OCI-LY1 (cell line): ENCODE measurements at regions not wholly inside any gene's neighbourhood (a gene's known extent, or its start where the extent isn't known, plus 50 kb on each side); places are given as distances from the start of the nearest gene placed in this dataset.

Source experiments
- H2AFZ ChIP-seq: fragments of 200-600 bp; sonication (generic), shearing (Covaris generic); 2 replicates; pipeline ENCODE4 v1.6.0; 2014; ENCODE audit warnings: antibody characterized with exemption, mild to moderate bottlenecking, low read length
- H3F3A ChIP-seq: fragments of 200-600 bp; sonication (generic), shearing (Covaris generic); 2 replicates; pipeline ENCODE4 v1.6.0; 2014; ENCODE audit warnings: mild to moderate bottlenecking, antibody characterized with exemption, low read length, moderate library complexity; ENCODE audit not compliant: insufficient read depth
- H3K27ac ChIP-seq: fragments of 200-600 bp; sonication (generic); 2 replicates; pipeline ENCODE4 v1.5.1; 2014; ENCODE audit warnings: low read length, mixed run types, mild to moderate bottlenecking, low read depth; ENCODE audit not compliant: poor library complexity, severe bottlenecking
- H3K27me3 ChIP-seq: fragments of 200-600 bp; sonication (generic); 2 replicates; pipeline ENCODE4 v1.6.0; 2014; ENCODE audit warnings: antibody characterized with exemption, mild to moderate bottlenecking, low read length, moderate library complexity; ENCODE audit not compliant: insufficient read depth
- H3K36me3 ChIP-seq: fragments of 200-600 bp; sonication (generic); 2 replicates; pipeline ENCODE4 v1.6.1; 2014; ENCODE audit warnings: mild to moderate bottlenecking, antibody characterized with exemption, low read length, moderate library complexity, mixed read lengths; ENCODE audit not compliant: insufficient read depth
- H3K4me1 ChIP-seq: fragments of 200-600 bp; sonication (generic); 2 replicates; pipeline ENCODE4 v1.5.1; 2014; ENCODE audit warnings: mild to moderate bottlenecking, low read length, moderate library complexity; ENCODE audit not compliant: insufficient read depth, severe bottlenecking
- H3K4me2 ChIP-seq: fragments of 200-600 bp; sonication (generic), shearing (Covaris generic); 2 replicates; pipeline ENCODE4 v1.6.1; 2014; ENCODE audit warnings: low read length
- H3K4me3 ChIP-seq: fragments of 200-600 bp; sonication (generic); 2 replicates; pipeline ENCODE4 v1.5.1; 2014; ENCODE audit warnings: low read length, low read depth, mild to moderate bottlenecking, mixed read lengths; ENCODE audit not compliant: poor library complexity, severe bottlenecking
- H3K79me2 ChIP-seq: fragments of 200-600 bp; shearing (Covaris generic); 2 replicates; pipeline ENCODE4 v1.6.1; 2016; ENCODE audit warnings: mixed run types, low read length, mixed read lengths; ENCODE audit not compliant: insufficient read depth
- H3K9ac ChIP-seq: fragments of 200-600 bp; sonication (generic), shearing (Covaris generic); 2 replicates; pipeline ENCODE4 v1.6.1; 2014; ENCODE audit warnings: mild to moderate bottlenecking, low read length, mixed read lengths
- H3K9me2 ChIP-seq: fragments of 200-600 bp; sonication (generic), shearing (Covaris generic); 2 replicates; pipeline ENCODE4 v1.6.1; 2014; ENCODE audit warnings: low read depth, mild to moderate bottlenecking, low read length, mixed read lengths
- H3K9me3 ChIP-seq: fragments of 200-600 bp; shearing (Covaris generic); 2 replicates; pipeline ENCODE4 v1.6.1; 2014; ENCODE audit warnings: low read length, mixed read lengths
- H4K20me1 ChIP-seq: fragments of 200-600 bp; sonication (generic), shearing (Covaris generic); 2 replicates; pipeline ENCODE4 v1.6.0; 2016; ENCODE audit warnings: mild to moderate bottlenecking, low read length; ENCODE audit not compliant: insufficient read depth
- CTCF ChIP-seq: fragments of 200-600 bp; sonication (generic), shearing (Covaris generic); IDR thresholded peaks from 2 replicates; pipeline ENCODE4 v1.5.1; 2017; ENCODE audit warnings: mild to moderate bottlenecking, antibody characterized with exemption, low read length, moderate library complexity, mixed read lengths
- EZH2 ChIP-seq: fragments of 200-600 bp; sonication (generic), shearing (Covaris generic); IDR thresholded peaks from 2 replicates; pipeline ENCODE4 v1.8.0; 2017; ENCODE audit warnings: borderline replicate concordance, mixed run types, mild to moderate bottlenecking, antibody characterized with exemption, low read length, moderate library complexity, mixed read lengths

DNA sequence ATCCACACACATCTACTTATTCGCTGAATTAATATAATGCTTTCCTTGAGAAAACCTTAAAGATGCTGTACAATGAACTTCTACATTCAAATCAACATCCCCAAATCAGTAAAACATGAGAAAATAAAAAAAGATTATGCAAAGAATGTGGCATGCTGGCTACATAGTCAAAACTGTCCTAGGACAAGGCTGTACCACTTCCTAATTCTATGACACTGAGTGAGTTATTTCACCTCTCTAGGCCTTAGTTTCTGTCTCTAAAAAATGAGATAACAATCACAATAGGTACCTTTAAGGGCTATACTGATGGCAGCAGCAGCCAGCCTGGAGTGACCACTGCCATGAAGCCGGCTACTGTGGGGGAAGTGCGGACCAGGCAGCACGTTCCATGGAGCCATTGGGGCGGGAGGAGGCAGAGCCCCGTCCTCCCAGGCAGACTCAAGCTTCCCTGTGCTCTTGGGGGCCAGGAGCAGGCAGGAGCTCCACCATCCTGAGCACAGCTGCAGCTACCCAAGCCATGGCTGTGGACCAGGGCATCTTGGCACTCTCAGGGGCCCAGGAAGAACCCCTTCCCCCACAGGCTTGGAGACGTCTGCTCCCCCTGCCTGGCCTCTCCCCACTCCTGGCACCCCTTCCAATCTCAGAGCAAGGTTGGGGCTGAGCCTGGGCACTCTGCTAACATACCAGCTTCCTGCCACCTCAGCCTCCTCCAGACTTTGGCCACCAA is 110.2 kb downstream of the ELAPOR2 start:
- Histone ChIP-seq H2AFZ (no peak overlapping the region), H3K9ac (no peak overlapping the region), H3K4me1 (peaks cover 23% of the 10 kb centered on the region)

DNA sequence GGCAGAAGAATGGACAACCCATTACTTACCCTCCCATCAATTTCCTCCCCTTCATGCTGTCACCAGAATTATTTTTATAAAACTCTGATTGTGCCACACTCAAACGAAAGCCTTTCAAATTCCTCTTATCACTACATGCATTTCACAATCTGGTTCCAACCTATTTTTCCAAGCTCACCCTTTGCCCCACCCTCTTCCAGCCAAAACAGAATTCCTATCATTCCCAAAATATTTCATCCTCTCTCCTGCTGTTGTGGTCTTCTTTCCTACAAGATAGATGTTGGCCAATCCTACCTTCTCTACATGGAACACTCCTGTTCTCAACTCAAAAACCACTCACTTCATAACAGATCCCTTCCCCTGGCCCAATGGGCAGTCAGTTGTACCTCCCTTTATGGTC is 111.5 kb downstream of the ELAPOR2 start:
- H3K27me3 ChIP-seq, result no peaks in the 10 kb centered on the region
- no peaks in the 10 kb centered on the region for H3K9me3 ChIP-seq
- peaks cover 23% of the 10 kb centered on the region for H3K4me1 ChIP-seq
- no peaks in the 10 kb centered on the region for H3F3A ChIP-seq
- H2AFZ ChIP-seq, result no peak overlapping the region
- TF ChIP-seq CTCF (no peak), EZH2 (no peak)
- no peaks in the 10 kb centered on the region for H3K79me2 ChIP-seq
- H3K36me3 ChIP-seq, result no peaks in the 10 kb centered on the region
- no peak overlapping the region for H3K27ac ChIP-seq
- no peak overlapping the region for H3K9ac ChIP-seq
- no peak overlapping the region for H3K4me2 ChIP-seq
- no peaks in the 10 kb centered on the region for H4K20me1 ChIP-seq
- no peak overlapping the region for H3K4me3 ChIP-seq
- H3K9me2 ChIP-seq, result no peaks in the 10 kb centered on the region

More for the DNA sequence above, 110.2 kb downstream of the ELAPOR2 start:
- Histone ChIP-seq H3K27ac (peak overlapping the region; percentile 50), H3K4me3 (no peak overlapping the region), H3K9me2 (no peaks in the 10 kb centered on the region), H3K36me3 (no peaks in the 10 kb centered on the region), H3K9me3 (no peaks in the 10 kb centered on the region), H4K20me1 (no peaks in the 10 kb centered on the region), H3K27me3 (no peaks in the 10 kb centered on the region), H3K4me2 (peak overlapping the region; percentile 10; the same call in 1 of the 2 replicates), H3K79me2 (no peaks in the 10 kb centered on the region), H3F3A (no peaks in the 10 kb centered on the region)
- TF ChIP-seq EZH2 (no peak), CTCF (no peak)

DNA sequence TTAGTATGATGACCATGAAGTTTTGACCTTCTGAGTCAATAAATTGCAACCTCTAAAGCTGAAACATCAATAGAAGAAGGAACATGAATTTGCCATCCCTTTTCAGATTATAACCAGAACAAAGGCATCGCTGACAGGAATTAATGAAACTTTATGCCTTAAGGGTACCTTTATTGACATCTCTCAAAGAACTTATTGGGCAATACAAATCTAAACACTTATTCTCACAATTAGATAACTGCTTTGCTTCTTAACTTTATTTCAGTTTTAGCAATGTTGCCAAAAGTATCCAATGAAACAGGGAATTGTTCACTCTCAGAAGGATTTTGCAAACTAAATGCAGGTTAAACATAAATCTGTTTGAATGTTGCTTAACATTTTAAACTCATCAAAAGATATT is 116.0 kb downstream of the ELAPOR2 start:
- H3K4me3 ChIP-seq, result no peak overlapping the region
- no peak overlapping the region for H2AFZ ChIP-seq
- H3K27ac ChIP-seq, result no peak overlapping the region
- H3K9me2 ChIP-seq, result no peaks in the 10 kb centered on the region
- TF ChIP-seq CTCF (no peak), EZH2 (no peak)
- H3K36me3 ChIP-seq, result no peaks in the 10 kb centered on the region
- H3K79me2 ChIP-seq, result no peaks in the 10 kb centered on the region
- no peaks in the 10 kb centered on the region for H3K9me3 ChIP-seq
- no peaks in the 10 kb centered on the region for H3K27me3 ChIP-seq
- no peaks in the 10 kb centered on the region for H3F3A ChIP-seq
- no peaks in the 10 kb centered on the region for H4K20me1 ChIP-seq
- H3K4me2 ChIP-seq, result no peak overlapping the region
- peaks cover 2% of the 10 kb centered on the region for H3K4me1 ChIP-seq
- no peak overlapping the region for H3K9ac ChIP-seq
